HEK293 (cell line): ENCODE measurements at regions not wholly inside any gene's neighbourhood (a gene's known extent, or its start where the extent isn't known, plus 50 kb on each side); places are given as distances from the start of the nearest gene placed in this dataset.
A peak's percentile ranks its signal among the peaks of the same experiment; 100 is the strongest.
"Not testable (repeated sequence)": the region's sequence is repeated elsewhere in the genome, so short reads cannot be mapped to it uniquely, and the experiment has no call there.

Source experiments
- CTCF ChIA-PET: fragments of 350-600 bp; formaldehyde crosslinking; extraction: SDS; loops from one replicate; lab custom pipeline; 2021; ENCODE audit warnings: antibody characterized with exemption; lab: Yijun Ruan, JAX
- POLR2A ChIA-PET: fragments of 300-600 bp; formaldehyde crosslinking; extraction: SDS; loops from one replicate; lab custom pipeline; 2020; ENCODE audit warnings: antibody characterized with exemption, inconsistent platforms; lab: Yijun Ruan, JAX
- H3K27ac ChIP-seq: fragments of 200-500 bp; sonication (Bioruptor generic); 2 replicates; pipeline ENCODE4 v1.5.1; 2014; ENCODE audit warnings: low read depth, low read length, control low read depth, inconsistent platforms; ENCODE audit errors: extremely low read depth
- H3K36me3 ChIP-seq, 2 experiments: fragments of 200-500 bp in 1 of 2; sonication (Bioruptor generic) in 1 of 2; 1 replicate in 1 of 2; 2 replicates in 1 of 2; pipeline ENCODE4 v1.5.1; 2014 to 2017; ENCODE audit warnings: inconsistent platforms in 2 of 2, low read length in 2 of 2; ENCODE audit not compliant: control insufficient read depth in 2 of 2, insufficient read depth in 1 of 2
- H3K4me1 ChIP-seq: fragments of 200-500 bp; sonication (Bioruptor generic); 2 replicates; pipeline ENCODE4 v1.5.1; 2014; ENCODE audit warnings: mild to moderate bottlenecking, low read length, inconsistent platforms; ENCODE audit not compliant: control insufficient read depth, insufficient read depth
- H3K4me3 ChIP-seq: 2 replicates; pipeline ENCODE4 v1.5.1; 2011; ENCODE audit warnings: low read depth, mild to moderate bottlenecking, control low read depth, low read length, moderate library complexity
- H3K9me3 ChIP-seq: fragments of 200-500 bp; sonication (Bioruptor generic); 2 replicates; pipeline ENCODE4 v1.5.1; 2014; ENCODE audit warnings: low read depth, low read length, inconsistent platforms; ENCODE audit not compliant: control insufficient read depth, insufficient read depth
- GLI2 ChIP-seq: fragments of 450-650 bp; formaldehyde crosslinking; IDR thresholded peaks from 2 replicates; pipeline ENCODE4; 2017; ENCODE audit warnings: missing biosample characterization, missing genetic modification characterization, low read depth, borderline replicate concordance
- GLI4 ChIP-seq: fragments of 450-650 bp; formaldehyde crosslinking; IDR thresholded peaks from 2 replicates; pipeline ENCODE4 v1.5.1; 2016; ENCODE audit warnings: missing biosample characterization, missing genetic modification characterization
- HOXC10 ChIP-seq: sonication (generic); formaldehyde crosslinking; IDR thresholded peaks from 2 replicates; pipeline ENCODE4 v1.8.1; 2023; ENCODE audit warnings: mild to moderate bottlenecking, missing genetic modification reagents
- SETDB1 ChIP-seq: IDR thresholded peaks from one replicate; pipeline ENCODE4 v1.6.1; 2017; ENCODE audit warnings: mild to moderate bottlenecking, low read length, moderate library complexity, mixed read lengths; ENCODE audit not compliant: insufficient read length
- TRIM28 ChIP-seq: IDR thresholded peaks from 2 replicates; pipeline ENCODE4 v1.6.1; 2011; ENCODE audit warnings: low read length, control low read depth, borderline replicate concordance
- WT1 ChIP-seq: fragments of 450-650 bp; formaldehyde crosslinking; IDR thresholded peaks from 2 replicates; pipeline ENCODE4 v1.5.1; 2016; ENCODE audit warnings: missing biosample characterization, missing genetic modification characterization
- YY2 ChIP-seq: fragments of 450-650 bp; formaldehyde crosslinking; IDR thresholded peaks from 2 replicates; pipeline ENCODE4 v1.5.1; 2016; ENCODE audit warnings: missing biosample characterization, missing genetic modification characterization
- ZBTB7A ChIP-seq: fragments of 450-650 bp; formaldehyde crosslinking; IDR thresholded peaks from 2 replicates; pipeline ENCODE4 v1.5.1; 2016; ENCODE audit warnings: low read depth, missing biosample characterization, missing genetic modification characterization
- ZFP37 ChIP-seq: fragments of 450-650 bp; formaldehyde crosslinking; IDR thresholded peaks from 2 replicates; pipeline ENCODE4 v1.5.1; 2016; ENCODE audit warnings: missing biosample characterization, missing genetic modification characterization
- ZFP41 ChIP-seq: fragments of 450-650 bp; formaldehyde crosslinking; IDR thresholded peaks from 2 replicates; pipeline ENCODE4 v1.5.1; 2016; ENCODE audit warnings: missing biosample characterization, missing genetic modification characterization, borderline replicate concordance
- ZNF112 ChIP-seq: fragments of 450-650 bp; formaldehyde crosslinking; IDR thresholded peaks from 2 replicates; pipeline ENCODE4 v1.5.0; 2017; ENCODE audit warnings: missing biosample characterization, missing genetic modification characterization
- ZNF184 ChIP-seq: fragments of 450-650 bp; IDR thresholded peaks from 2 replicates; pipeline ENCODE4 v1.5.1; 2018; ENCODE audit warnings: missing biosample characterization, mild to moderate bottlenecking, missing genetic modification characterization
- ZNF311 ChIP-seq: fragments of 450-650 bp; formaldehyde crosslinking; IDR thresholded peaks from 2 replicates; pipeline ENCODE4 v1.5.1; 2017; ENCODE audit warnings: missing biosample characterization, missing genetic modification characterization, borderline replicate concordance
- ZNF324 ChIP-seq: fragments of 450-650 bp; formaldehyde crosslinking; IDR thresholded peaks from 2 replicates; pipeline ENCODE4 v1.5.1; 2016; ENCODE audit warnings: missing biosample characterization, missing genetic modification characterization
- ZNF398 ChIP-seq: fragments of 450-650 bp; formaldehyde crosslinking; IDR thresholded peaks from 2 replicates; pipeline ENCODE4 v1.5.1; 2017; ENCODE audit warnings: missing biosample characterization, missing genetic modification characterization
- ZNF433 ChIP-seq: fragments of 450-650 bp; formaldehyde crosslinking; IDR thresholded peaks from 2 replicates; pipeline ENCODE4 v1.5.1; 2016; ENCODE audit warnings: missing biosample characterization, missing genetic modification characterization, low read depth
- ZNF449 ChIP-seq: fragments of 450-650 bp; formaldehyde crosslinking; IDR thresholded peaks from 2 replicates; pipeline ENCODE4 v1.5.1; 2017; ENCODE audit warnings: missing biosample characterization, mild to moderate bottlenecking, missing genetic modification characterization, moderate library complexity
- ZNF514 ChIP-seq: fragments of 450-650 bp; formaldehyde crosslinking; IDR thresholded peaks from 2 replicates; pipeline ENCODE4 v1.5.1; 2016; ENCODE audit warnings: missing biosample characterization, missing genetic modification characterization
- ZNF571 ChIP-seq: fragments of 450-650 bp; formaldehyde crosslinking; IDR thresholded peaks from 2 replicates; pipeline ENCODE4 v1.5.0; 2017; ENCODE audit warnings: missing biosample characterization, missing genetic modification characterization
- ZNF585B ChIP-seq: fragments of 450-650 bp; formaldehyde crosslinking; IDR thresholded peaks from 2 replicates; pipeline ENCODE4 v1.5.1; 2016; ENCODE audit warnings: missing biosample characterization, missing genetic modification characterization
- ZNF645 ChIP-seq: fragments of 450-650 bp; formaldehyde crosslinking; IDR thresholded peaks from 2 replicates; pipeline ENCODE4; 2016; ENCODE audit warnings: missing biosample characterization, missing genetic modification characterization

GRCh38 chr3:103269287-103269686 is 834.5 kb downstream of the ZPLD1 start:
- no peaks in the 10 kb centered on the region for H3K4me1 ChIP-seq
- POLR2A ChIA-PET = no interaction called here
- TF ChIP-seq YY2 (tag by site-specific recombination) (no peak), ZFP37 (tag by site-specific recombination) (no peak), ZNF324 (tag by site-specific recombination) (no peak)
- CTCF ChIA-PET = no interaction called here
- H3K36me3 ChIP-seq = no peaks in the 10 kb centered on the region
- no peak overlapping the region for H3K4me3 ChIP-seq
- no peaks in the 10 kb centered on the region for H3K9me3 ChIP-seq
- no peak overlapping the region for H3K27ac ChIP-seq

GRCh38 chr3:103271575-103271974 is 836.8 kb downstream of the ZPLD1 start:
- no peak overlapping the region for H3K27ac ChIP-seq
- CTCF ChIA-PET = no interaction called here
- POLR2A ChIA-PET = no interaction called here

GRCh38 chr3:103295974-103296570 is 861.3 kb downstream of the ZPLD1 start:
- H3K27ac ChIP-seq = no peak overlapping the region
- no peaks in the 10 kb centered on the region for H3K36me3 ChIP-seq
- H3K4me3 ChIP-seq = no peak overlapping the region
- H3K9me3 ChIP-seq = no peaks in the 10 kb centered on the region
- TF ChIP-seq ZNF184 (tag by site-specific recombination) (no peak), GLI2 (tag by site-specific recombination) (no peak)
- CTCF ChIA-PET = interaction anchor here (0.7 to 1.0 kb wide), 2 partner anchors 14 to 156 kb away, joined by 3 to 4 read pairs; no protein-coding TSS in a partner anchor
- POLR2A ChIA-PET = no interaction called here
- no peaks in the 10 kb centered on the region for H3K4me1 ChIP-seq

More at GRCh38 chr3:103271575-103271974, 836.8 kb downstream of the ZPLD1 start:
- Histone ChIP-seq H3K9me3 (no peaks in the 10 kb centered on the region), H3K4me1 (no peaks in the 10 kb centered on the region)
- TF ChIP-seq ZNF311 (tag by site-specific recombination) (no peak), ZNF585B (tag by site-specific recombination) (peak; percentile 79), TRIM28 (peak; percentile 67; the same call in 1 of the 2 replicates), SETDB1 (peak; percentile 77)
- TF ChIP-seq, all 188 proteins: peak for 3
- no peaks in the 10 kb centered on the region for H3K36me3 ChIP-seq
- H3K4me3 ChIP-seq = no peak overlapping the region

- CTCF ChIA-PET, POLR2A ChIA-PET: not testable (repeated sequence)
Measured at GRCh38 chr3:103297502-103297901, 862.7 kb downstream of the ZPLD1 start.

GRCh38 chr3:103306104-103306503 is 871.3 kb downstream of the ZPLD1 start:
- Histone ChIP-seq H3K27ac (no peak overlapping the region), H3K4me3 (no peak overlapping the region), H3K36me3 (no peaks in the 10 kb centered on the region), H3K4me1 (no peaks in the 10 kb centered on the region), H3K9me3 (no peaks in the 10 kb centered on the region)
- no peak for TF ChIP-seq ZNF449 (tag by site-specific recombination)
- TF ChIP-seq HOXC10 (CRISPR knock-in tag) = no peak
- TF ChIP-seq WT1 (tag by site-specific recombination) = no peak
- TF ChIP-seq ZNF398 (tag by site-specific recombination) = no peak
- TF ChIP-seq GLI4 (tag by site-specific recombination) = no peak
- no peak for TF ChIP-seq ZNF112 (tag by site-specific recombination)
- no peak for TF ChIP-seq ZNF645 (tag by site-specific recombination)
- no peak for TF ChIP-seq ZNF514 (tag by site-specific recombination)
- TF ChIP-seq ZNF571 (tag by site-specific recombination) = no peak
- no peak for TF ChIP-seq ZBTB7A
- TF ChIP-seq ZFP41 (tag by site-specific recombination) = no peak
- TF ChIP-seq ZNF433 (tag by site-specific recombination) = no peak
- POLR2A ChIA-PET = no interaction called here
- CTCF ChIA-PET = no interaction called here

More at GRCh38 chr3:103297502-103297901, 862.7 kb downstream of the ZPLD1 start:
- not testable (repeated sequence) for H3K9me3 ChIP-seq, H3K4me3 ChIP-seq, H3K4me1 ChIP-seq, H3K36me3 ChIP-seq, H3K27ac ChIP-seq
